ENCODE measurements at regions not wholly inside any gene's neighbourhood (a gene's known extent, or its start where the extent isn't known, plus 50 kb on each side); places are given as distances from the start of the nearest gene placed in this dataset.

- TF ChIP-seq EZH2 (IDR thresholded peaks at IDR 0.05) (no peak), POLR2AphosphoS5 (IDR thresholded peaks at IDR 0.05; ENCODE audit: borderline replicate concordance, low read depth, low read length) (no peak), FOXP2 (optimal IDR thresholded peaks at IDR 0.05; ENCODE audit: control extremely low read depth, extremely low read length, insufficient read depth) (no peak)
Measured at GRCh38 chr5:152549709-152550108, 144.6 kb upstream of the NMUR2 start.

All from SK-N-MC (cell line).